LNCAP (cell line): ENCODE measurements at regions not wholly inside any gene's neighbourhood (a gene's known extent, or its start where the extent isn't known, plus 50 kb on each side); places are given as distances from the start of the nearest gene placed in this dataset.

ENCODE experiments used
- TF ChIP-seq, protein P1 (sequence below): fragments of 450-650 bp; IDR thresholded peaks from 2 replicates; pipeline ENCODE4 v1.5.1; 2017; ENCODE audit warnings: mild to moderate bottlenecking

GRCh38 chr11:122186439-122187080, 70.5 kb upstream of the BLID start:
- TF ChIP-seq, protein P1, sequence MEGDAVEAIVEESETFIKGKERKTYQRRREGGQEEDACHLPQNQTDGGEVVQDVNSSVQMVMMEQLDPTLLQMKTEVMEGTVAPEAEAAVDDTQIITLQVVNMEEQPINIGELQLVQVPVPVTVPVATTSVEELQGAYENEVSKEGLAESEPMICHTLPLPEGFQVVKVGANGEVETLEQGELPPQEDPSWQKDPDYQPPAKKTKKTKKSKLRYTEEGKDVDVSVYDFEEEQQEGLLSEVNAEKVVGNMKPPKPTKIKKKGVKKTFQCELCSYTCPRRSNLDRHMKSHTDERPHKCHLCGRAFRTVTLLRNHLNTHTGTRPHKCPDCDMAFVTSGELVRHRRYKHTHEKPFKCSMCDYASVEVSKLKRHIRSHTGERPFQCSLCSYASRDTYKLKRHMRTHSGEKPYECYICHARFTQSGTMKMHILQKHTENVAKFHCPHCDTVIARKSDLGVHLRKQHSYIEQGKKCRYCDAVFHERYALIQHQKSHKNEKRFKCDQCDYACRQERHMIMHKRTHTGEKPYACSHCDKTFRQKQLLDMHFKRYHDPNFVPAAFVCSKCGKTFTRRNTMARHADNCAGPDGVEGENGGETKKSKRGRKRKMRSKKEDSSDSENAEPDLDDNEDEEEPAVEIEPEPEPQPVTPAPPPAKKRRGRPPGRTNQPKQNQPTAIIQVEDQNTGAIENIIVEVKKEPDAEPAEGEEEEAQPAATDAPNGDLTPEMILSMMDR = no peak

DNA sequence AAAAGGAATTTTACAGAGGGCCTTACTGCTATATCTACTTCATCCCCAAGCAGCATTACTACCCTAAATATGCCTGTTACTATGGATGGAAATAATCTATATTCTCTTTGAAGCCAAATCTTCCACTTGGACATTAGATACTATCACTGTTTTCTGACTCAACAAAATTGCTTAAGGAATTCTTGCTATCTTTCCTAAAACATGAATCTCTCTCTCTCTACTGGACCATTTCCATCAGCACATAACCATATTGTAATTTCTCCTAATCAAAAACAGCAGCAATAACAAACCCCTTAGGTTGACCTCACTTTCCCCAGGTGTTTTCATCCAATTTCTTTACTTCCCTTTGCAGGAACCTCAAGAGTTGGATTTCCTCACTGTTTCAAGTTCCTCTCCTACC, 67.9 kb upstream of the BLID start:
- TF ChIP-seq, protein P1 = no peak

DNA sequence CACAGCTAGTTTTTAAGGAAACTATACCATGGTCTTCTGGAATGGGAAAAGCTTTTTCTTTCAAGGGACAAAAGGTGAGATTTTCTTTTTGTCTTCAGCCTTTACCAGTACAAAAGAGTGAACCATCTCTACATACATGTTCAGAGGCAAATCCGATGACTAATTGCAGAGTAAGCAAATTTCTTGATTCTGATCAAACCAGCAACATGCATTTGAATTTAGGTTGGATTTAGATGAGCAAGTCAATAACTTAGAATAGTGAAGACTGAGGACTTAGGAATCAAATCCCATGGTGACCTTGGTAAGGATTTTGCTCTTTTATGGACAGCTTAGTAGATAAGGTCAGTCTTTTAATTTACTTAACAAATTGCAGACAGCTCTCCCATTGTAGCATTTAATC, 65.9 kb upstream of the BLID start:
- TF ChIP-seq, protein P1 = no peak

DNA sequence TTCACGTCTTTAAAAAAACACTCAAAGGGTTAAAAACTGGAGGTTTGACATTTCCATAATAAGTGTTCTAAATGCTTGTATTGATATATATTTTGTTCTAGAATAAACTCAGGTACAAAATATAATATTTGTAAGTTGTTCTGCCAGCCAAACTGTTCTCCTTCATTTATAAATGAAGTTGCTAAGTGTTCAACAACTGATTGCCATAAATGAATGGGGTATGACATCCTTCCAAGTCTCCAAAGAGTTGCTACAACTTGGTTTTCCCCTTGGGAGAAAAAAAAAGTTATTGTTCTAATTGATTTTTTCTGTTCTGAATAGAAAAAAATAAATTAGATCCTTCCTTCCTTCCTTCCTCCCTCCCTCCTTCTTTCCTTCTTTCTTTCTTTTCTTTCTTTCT, 65.4 kb upstream of the BLID start:
- TF ChIP-seq, protein P1 = no peak

DNA sequence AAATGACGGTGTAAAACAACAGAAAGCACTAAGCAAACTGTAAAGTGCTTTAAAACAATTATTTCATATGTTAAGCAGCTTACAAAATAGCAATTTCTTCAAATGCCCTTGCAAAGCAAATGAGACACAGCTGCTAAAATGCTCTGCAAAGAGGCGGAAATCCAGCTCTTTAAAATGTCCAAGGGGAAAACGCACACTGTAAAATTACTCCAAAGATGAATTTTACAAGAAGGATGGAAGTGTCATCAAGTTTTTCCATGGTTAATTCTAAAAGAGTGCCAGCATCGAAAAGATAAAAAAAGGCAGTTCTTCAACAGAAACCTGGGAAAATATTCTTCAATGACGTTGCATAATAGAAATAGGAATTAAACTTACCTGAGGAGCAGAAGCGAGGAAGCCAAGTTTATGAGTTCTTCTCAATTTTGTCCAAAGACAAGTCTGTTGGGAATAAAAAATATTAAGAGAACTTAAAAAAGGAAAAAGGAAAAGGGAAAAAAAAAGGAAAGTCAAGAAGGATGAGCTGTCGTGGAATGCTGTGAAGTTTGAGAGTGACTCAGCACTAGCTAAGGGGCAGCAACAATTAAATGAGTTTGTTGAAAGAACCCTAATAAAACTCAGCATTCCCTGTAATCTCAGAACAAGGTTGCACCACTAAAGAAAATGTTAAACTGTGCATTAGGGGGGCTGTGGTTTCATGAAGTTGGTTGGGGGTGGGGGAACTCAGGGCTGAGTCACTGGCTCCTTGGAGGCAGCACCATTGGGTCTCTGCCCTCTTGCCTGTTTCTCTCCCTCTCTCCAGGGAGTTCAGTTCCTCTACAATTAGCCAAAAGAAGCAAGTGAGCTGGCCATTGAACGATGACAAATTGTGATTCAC, 64.2 kb upstream of the BLID start:
- TF ChIP-seq, protein P1 = no peak

DNA sequence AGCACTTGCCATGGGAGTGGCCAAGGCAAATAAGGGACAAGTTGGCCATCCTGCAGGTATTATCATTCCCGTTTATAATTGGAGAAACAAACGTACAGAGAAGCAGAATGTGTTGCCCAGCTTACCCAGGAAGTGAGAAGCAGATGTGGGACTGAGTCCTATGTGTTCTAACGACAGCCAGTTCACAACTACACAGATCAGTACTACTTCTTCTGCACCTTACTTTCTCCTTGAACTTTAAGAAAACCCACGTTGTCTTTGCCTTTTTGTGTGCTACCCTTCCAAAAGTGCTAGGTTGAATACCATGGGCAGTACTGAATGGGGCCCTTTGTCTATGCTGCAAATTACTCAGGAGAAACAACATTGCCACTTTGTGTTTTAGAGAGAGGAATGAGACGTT, 62.8 kb upstream of the BLID start:
- TF ChIP-seq, protein P1 = no peak

- TF ChIP-seq, protein P1 = no peak
Observed at GRCh38 chr11:122177238-122177637, 61.2 kb upstream of the BLID start.
